ENCODE measurements at regions not wholly inside any gene's neighbourhood (a gene's known extent, or its start where the extent isn't known, plus 50 kb on each side); places are given as distances from the start of the nearest gene placed in this dataset.

DNA sequence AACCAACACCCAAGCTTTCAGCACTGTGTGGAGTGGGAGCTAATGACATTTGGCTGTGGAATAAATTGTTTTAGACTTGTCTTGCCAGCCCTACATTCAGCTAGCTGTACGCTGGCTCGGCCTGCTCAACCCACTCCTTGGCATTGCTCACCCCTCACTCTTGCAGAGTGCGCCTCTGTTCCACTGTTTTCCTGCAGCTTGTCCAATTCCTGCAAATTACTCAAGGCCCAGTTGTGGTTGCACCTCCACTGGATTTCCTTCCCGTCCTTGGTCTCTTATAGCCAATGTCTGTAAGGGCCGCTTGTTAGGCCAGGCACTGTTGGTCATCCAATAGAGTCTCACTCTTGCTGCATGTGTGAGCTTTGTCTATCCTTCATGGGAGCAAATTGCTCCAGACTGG is 55.5 kb upstream of the ADRA1D start:
- ATAC-seq (ENCODE audit: low read depth): no peak

DNA sequence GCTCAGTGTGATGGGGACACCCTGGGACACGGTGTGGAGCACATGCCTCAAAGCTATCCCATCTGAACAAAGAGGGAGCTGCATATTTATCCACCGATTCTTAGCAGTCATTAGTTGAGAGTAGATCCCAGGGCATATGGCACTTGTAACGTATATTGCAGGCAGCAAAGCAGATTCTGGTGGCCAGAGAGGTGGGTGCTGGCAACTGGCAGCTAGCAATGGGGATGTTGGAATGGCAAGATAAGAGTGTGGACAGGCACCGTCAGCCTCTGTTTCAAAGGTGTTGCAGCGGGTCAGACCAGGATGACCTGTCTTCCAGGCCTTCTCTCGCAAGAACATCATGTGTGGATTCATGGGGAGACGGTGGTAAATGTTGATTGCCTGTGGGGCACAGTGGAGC is 54.0 kb upstream of the ADRA1D start:
- Mint-ChIP-seq H3K27me3 (peaks cover 7% of the 10 kb centered on the region), H3K4me3 (no peak overlapping the region)
- CTCF ChIA-PET: no interaction called here

More for the DNA sequence above, 55.5 kb upstream of the ADRA1D start:
- WGBS (ENCODE audit: insufficient coverage): 82% methylated on average over 5 of the region's 5 CpGs
- ChIA-PET CTCF (no interaction called here), POLR2A (no interaction called here)
- no peak overlapping the region for H3K9ac ChIP-seq (ENCODE audit: low read length)
- Mint-ChIP-seq H3K27ac (no peak overlapping the region), H3K4me3 (no peak overlapping the region), H3K4me1 (no peaks in the 10 kb centered on the region), H3K27me3 (peaks cover 4% of the 10 kb centered on the region), H3K9me3 (ENCODE audit: insufficient read depth) (peaks cover 1% of the 10 kb centered on the region)
- H3K79me2 ChIP-seq (ENCODE audit: control insufficient read depth, insufficient read depth, low read length): no peaks in the 10 kb centered on the region
- no peak overlapping the region for H3K4me2 ChIP-seq (replicated peaks; ENCODE audit: low read depth, low read length, poor library complexity, severe bottlenecking)
- no peak for DNase-seq
- H3K27ac ChIP-seq (ENCODE audit: low read length in 2 of 2): no peak overlapping the region
- no peak overlapping the region for H3K4me3 ChIP-seq (ENCODE audit: control extremely low read depth in 1 of 5, extremely low read depth in 1 of 5, insufficient read depth in 1 of 5, low read depth in 2 of 5, low read length in 4 of 5)
- intact Hi-C loops (cut with micrococcal nuclease): no loop called here
- no peaks in the 10 kb centered on the region for H3K36me3 ChIP-seq (replicated peaks in 1 of 2; ENCODE audit: control extremely low read depth in 1 of 2, control insufficient read depth in 1 of 2, extremely low read depth in 1 of 2, insufficient read depth in 2 of 2, low read length in 1 of 2)
- no peak for TF ChIP-seq EZH2 (IDR thresholded peaks at IDR 0.05; ENCODE audit: borderline replicate concordance, insufficient read depth, low read depth, low read length, poor library complexity, severe bottlenecking)
- no peaks in the 10 kb centered on the region for H3K27me3 ChIP-seq (replicated peaks in 1 of 4; ENCODE audit: control extremely low read depth in 1 of 4, control insufficient read depth in 3 of 4, insufficient read depth in 4 of 4, low read length in 3 of 4)
- no peak overlapping the region for H2AFZ ChIP-seq (ENCODE audit: insufficient read depth, low read depth, low read length, poor library complexity, severe bottlenecking)
- no peaks in the 10 kb centered on the region for H4K20me1 ChIP-seq (ENCODE audit: control insufficient read depth, insufficient read depth, low read length, poor library complexity, severe bottlenecking)
- peaks cover 0 to 2% (median 0%) of the 10 kb centered on the region in 3 donors for H3K9me3 ChIP-seq (ENCODE audit: control extremely low read depth in 1 of 3, control insufficient read depth in 2 of 3, insufficient read depth in 1 of 3, low read length in 2 of 3)
- H3K4me1 ChIP-seq (ENCODE audit: control insufficient read depth in 2 of 2, insufficient read depth in 2 of 2, low read length in 2 of 2): no peaks in the 10 kb centered on the region

More for the DNA sequence above, 54.0 kb upstream of the ADRA1D start:
- Histone ChIP-seq H3K4me2 (replicated peaks; ENCODE audit: low read depth, low read length, poor library complexity, severe bottlenecking) (no peak overlapping the region), H3K36me3 (replicated peaks in 1 of 2; ENCODE audit: control extremely low read depth in 1 of 2, control insufficient read depth in 1 of 2, extremely low read depth in 1 of 2, insufficient read depth in 2 of 2, low read length in 1 of 2) (no peaks in the 10 kb centered on the region), H3K4me3 (ENCODE audit: control extremely low read depth in 1 of 5, extremely low read depth in 1 of 5, insufficient read depth in 1 of 5, low read depth in 2 of 5, low read length in 4 of 5) (no peak overlapping the region), H2AFZ (ENCODE audit: insufficient read depth, low read depth, low read length, poor library complexity, severe bottlenecking) (no peak overlapping the region), H3K4me1 (ENCODE audit: control insufficient read depth in 2 of 2, insufficient read depth in 2 of 2, low read length in 2 of 2) (no peaks in the 10 kb centered on the region), H4K20me1 (ENCODE audit: control insufficient read depth, insufficient read depth, low read length, poor library complexity, severe bottlenecking) (no peaks in the 10 kb centered on the region), H3K27ac (ENCODE audit: low read length in 2 of 2) (no peak overlapping the region), H3K9me3 (ENCODE audit: control extremely low read depth in 1 of 3, control insufficient read depth in 2 of 3, insufficient read depth in 1 of 3, low read length in 2 of 3) (peaks cover 0 to 2% (median 0%) of the 10 kb centered on the region in 3 donors), H3K79me2 (ENCODE audit: control insufficient read depth, insufficient read depth, low read length) (no peaks in the 10 kb centered on the region), H3K9ac (ENCODE audit: low read length) (no peak overlapping the region), H3K27me3 (replicated peaks in 1 of 4; ENCODE audit: control extremely low read depth in 1 of 4, control insufficient read depth in 3 of 4, insufficient read depth in 4 of 4, low read length in 3 of 4) (peaks cover 0 to 3% (median 0%) of the 10 kb centered on the region in 4 experiments)
- POLR2A ChIA-PET: no interaction called here
- Mint-ChIP-seq H3K27ac (no peak overlapping the region), H3K9me3 (ENCODE audit: insufficient read depth) (no peaks in the 10 kb centered on the region), H3K4me1 (no peaks in the 10 kb centered on the region)
- intact Hi-C loops (cut with micrococcal nuclease): no loop called here
- TF ChIP-seq, protein P1, sequence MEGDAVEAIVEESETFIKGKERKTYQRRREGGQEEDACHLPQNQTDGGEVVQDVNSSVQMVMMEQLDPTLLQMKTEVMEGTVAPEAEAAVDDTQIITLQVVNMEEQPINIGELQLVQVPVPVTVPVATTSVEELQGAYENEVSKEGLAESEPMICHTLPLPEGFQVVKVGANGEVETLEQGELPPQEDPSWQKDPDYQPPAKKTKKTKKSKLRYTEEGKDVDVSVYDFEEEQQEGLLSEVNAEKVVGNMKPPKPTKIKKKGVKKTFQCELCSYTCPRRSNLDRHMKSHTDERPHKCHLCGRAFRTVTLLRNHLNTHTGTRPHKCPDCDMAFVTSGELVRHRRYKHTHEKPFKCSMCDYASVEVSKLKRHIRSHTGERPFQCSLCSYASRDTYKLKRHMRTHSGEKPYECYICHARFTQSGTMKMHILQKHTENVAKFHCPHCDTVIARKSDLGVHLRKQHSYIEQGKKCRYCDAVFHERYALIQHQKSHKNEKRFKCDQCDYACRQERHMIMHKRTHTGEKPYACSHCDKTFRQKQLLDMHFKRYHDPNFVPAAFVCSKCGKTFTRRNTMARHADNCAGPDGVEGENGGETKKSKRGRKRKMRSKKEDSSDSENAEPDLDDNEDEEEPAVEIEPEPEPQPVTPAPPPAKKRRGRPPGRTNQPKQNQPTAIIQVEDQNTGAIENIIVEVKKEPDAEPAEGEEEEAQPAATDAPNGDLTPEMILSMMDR (IDR thresholded peaks at IDR 0.05): no peak
- TF ChIP-seq EZH2 (IDR thresholded peaks at IDR 0.05; ENCODE audit: borderline replicate concordance, insufficient read depth, low read depth, low read length, poor library complexity, severe bottlenecking): no peak
- WGBS (ENCODE audit: insufficient coverage): 82% methylated on average over 6 of the region's 7 CpGs
- ATAC-seq (ENCODE audit: low read depth): no peak
- no peak for DNase-seq

Measured in B cell (primary cell).